ENCODE measurements at regions not wholly inside any gene's neighbourhood (a gene's known extent, or its start where the extent isn't known, plus 50 kb on each side); places are given as distances from the start of the nearest gene placed in this dataset.

GRCh38 chr18:4640349-4641012 is 185.4 kb upstream of the DLGAP1 start:
- no peaks in the 10 kb centered on the region for H3K4me1 ChIP-seq (ENCODE audit: low read depth)
- no peak overlapping the region for H3K4me3 ChIP-seq
- intact Hi-C loops (cut with DNase I, micrococcal nuclease), result no loop called here
- no peaks in the 10 kb centered on the region for H3K36me3 ChIP-seq (ENCODE audit: low read depth)
- no peak for TF ChIP-seq CTCF (IDR thresholded peaks at IDR 0.05)
- peaks cover 28% of the 10 kb centered on the region for H3K9me3 ChIP-seq
- DNase-seq, result no peak
- ATAC-seq, result no peak

- no peak for TF ChIP-seq CTCF (IDR thresholded peaks at IDR 0.05)
- H3K9me3 ChIP-seq, result peaks cover 32% of the 10 kb centered on the region
- no peak for ATAC-seq
Observed at GRCh38 chr18:4639628-4640310, 184.7 kb upstream of the DLGAP1 start.

DNA sequence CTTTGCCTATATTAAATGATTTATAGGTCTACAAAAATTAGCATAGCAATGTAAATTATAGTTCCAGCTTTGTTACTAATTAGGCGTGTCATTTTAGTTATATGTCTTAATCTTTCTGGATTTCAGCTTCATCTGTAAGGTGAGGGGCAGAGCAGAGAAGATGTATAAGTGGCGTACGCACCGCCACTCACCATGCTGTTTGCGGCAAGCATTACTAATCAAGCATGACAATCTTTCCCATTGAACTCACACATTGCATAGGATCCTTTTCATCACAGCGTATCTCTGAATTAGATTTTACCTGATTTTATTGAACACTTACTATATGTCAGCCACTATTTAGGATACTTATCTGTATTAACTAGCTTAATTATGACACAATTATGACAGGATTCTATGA is 183.6 kb upstream of the DLGAP1 start:
- Histone ChIP-seq H3K9me3 (peaks cover 33% of the 10 kb centered on the region), H3K4me3 (no peak overlapping the region), H3K4me1 (ENCODE audit: low read depth) (no peaks in the 10 kb centered on the region), H3K36me3 (ENCODE audit: low read depth) (no peaks in the 10 kb centered on the region)
- intact Hi-C loops (cut with DNase I, micrococcal nuclease), result no loop called here
- ATAC-seq (no peak), DNase-seq (no peak)
- TF ChIP-seq CTCF (IDR thresholded peaks at IDR 0.05), result no peak

More at GRCh38 chr18:4639628-4640310, 184.7 kb upstream of the DLGAP1 start:
- no peak overlapping the region for H3K4me3 ChIP-seq
- no peaks in the 10 kb centered on the region for H3K4me1 ChIP-seq (ENCODE audit: low read depth)
- no peaks in the 10 kb centered on the region for H3K36me3 ChIP-seq (ENCODE audit: low read depth)
- intact Hi-C loops (cut with DNase I, micrococcal nuclease), result no loop called here
- DNase-seq, result no peak

DNA sequence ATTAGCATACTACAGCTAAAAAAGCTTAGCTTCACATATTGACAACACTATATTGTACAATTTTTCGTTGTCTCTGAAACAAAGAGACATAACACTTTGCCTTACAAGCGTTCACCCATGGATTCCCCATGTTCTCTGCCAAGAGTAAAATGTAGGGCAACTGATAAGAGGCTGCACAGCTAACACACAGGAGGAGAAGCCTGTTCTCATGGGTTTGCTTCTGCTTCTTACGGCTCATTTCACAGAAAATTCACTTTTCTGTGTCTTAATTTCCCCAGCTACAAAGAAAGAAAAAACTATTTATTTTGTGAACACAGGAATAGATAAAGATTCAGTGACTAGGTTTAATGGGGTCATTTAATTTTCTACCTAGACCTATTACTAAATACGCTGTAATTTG is 182.8 kb upstream of the DLGAP1 start:
- Histone ChIP-seq H3K9me3 (peaks cover 31% of the 10 kb centered on the region), H3K4me3 (no peak overlapping the region), H3K36me3 (ENCODE audit: low read depth) (no peaks in the 10 kb centered on the region), H3K4me1 (ENCODE audit: low read depth) (no peaks in the 10 kb centered on the region)
- intact Hi-C loops (cut with DNase I, micrococcal nuclease), result no loop called here
- no peak for TF ChIP-seq CTCF (IDR thresholded peaks at IDR 0.05)
- DNase-seq (no peak), ATAC-seq (no peak)

GRCh38 chr18:4636967-4637366 is 181.9 kb upstream of the DLGAP1 start:
- ATAC-seq (no peak), DNase-seq (no peak)
- peaks cover 31% of the 10 kb centered on the region for H3K9me3 ChIP-seq
- intact Hi-C loops (cut with DNase I, micrococcal nuclease), result no loop called here
- H3K4me1 ChIP-seq (ENCODE audit: low read depth), result no peaks in the 10 kb centered on the region
- TF ChIP-seq CTCF (IDR thresholded peaks at IDR 0.05), result no peak
- no peak overlapping the region for H3K4me3 ChIP-seq
- H3K36me3 ChIP-seq (ENCODE audit: low read depth), result no peaks in the 10 kb centered on the region
